H1 (cell line): ENCODE measurements at regions not wholly inside any gene's neighbourhood (a gene's known extent, or its start where the extent isn't known, plus 50 kb on each side); places are given as distances from the start of the nearest gene placed in this dataset.

Source experiments
- CTCF ChIA-PET: fragments of 300-600 bp; sonication (Branson Sonifier 250); formaldehyde crosslinking; loops from one replicate; lab custom pipeline; 2021; ENCODE audit not compliant: partially characterized antibody; lab: Charles Lee
- POLR2A ChIA-PET: fragments of 300-600 bp; sonication (Branson Sonifier 250); formaldehyde crosslinking; loops from one replicate; lab custom pipeline; 2021; ENCODE audit warnings: inconsistent platforms; ENCODE audit not compliant: partially characterized antibody; lab: Charles Lee
- DNase-seq, 2 experiments: peaks; one replicate each; pipeline versions ENCODE4 v3.0.0 to v3.0.0-alpha.2; 2010 to 2022; ENCODE audit warnings: low spot score in 2 of 2, low read depth in 1 of 2, mixed read lengths in 1 of 2
- FAIRE-seq: peaks from 2 replicates; lab custom pipeline; 2011; peaks lifted over from hg19 to GRCh38; lab: Jason Lieb, UNC
- H2AFZ ChIP-seq: 2 replicates; pipeline ENCODE4 v1.8.1; 2012; ENCODE audit warnings: low read length, inconsistent platforms
- H2AK5ac ChIP-seq: 2 replicates; pipeline ENCODE4 v1.6.1; 2013; ENCODE audit warnings: low read depth, low read length
- H2BK120ac ChIP-seq: replicated peaks from 2 replicates; pipeline ENCODE3; 2013; ENCODE audit warnings: low read depth, low read length, inconsistent platforms
- H2BK12ac ChIP-seq: 2 replicates; pipeline ENCODE4 v1.6.1; 2013; ENCODE audit warnings: low read depth, low read length
- H2BK15ac ChIP-seq: 2 replicates; pipeline ENCODE4 v1.6.1; 2013; ENCODE audit warnings: low read length
- H2BK20ac ChIP-seq: 2 replicates; pipeline ENCODE4 v1.6.1; 2013; ENCODE audit warnings: low read length
- H2BK5ac ChIP-seq: 2 replicates; pipeline ENCODE4 v1.6.1; 2013; ENCODE audit warnings: low read depth, low read length
- H3K14ac ChIP-seq: 2 replicates; pipeline ENCODE4 v1.6.1; 2013; ENCODE audit warnings: inconsistent platforms; ENCODE audit not compliant: insufficient read length
- H3K18ac ChIP-seq: 2 replicates; pipeline ENCODE4 v1.6.1; 2013; ENCODE audit warnings: low read length; ENCODE audit errors: extremely low read depth
- H3K23ac ChIP-seq: 2 replicates; pipeline ENCODE4 v1.6.1; 2013; ENCODE audit warnings: inconsistent platforms; ENCODE audit not compliant: insufficient read length
- H3K23me2 ChIP-seq: 2 replicates; pipeline ENCODE4 v1.6.1; 2013; ENCODE audit warnings: low read depth, low read length
- H3K27ac ChIP-seq: 2 replicates; pipeline ENCODE4 v1.6.1; 2011; ENCODE audit warnings: low read depth, low read length, inconsistent platforms
- H3K27me3 ChIP-seq, 4 experiments: replicated peaks in 1 of 4; 1 replicate in 1 of 4; 2 replicates in 3 of 4; pipeline versions ENCODE4 v1.6.1 to v1.8.1; 2011 to 2013; ENCODE audit warnings: low read length in 3 of 4, mild to moderate bottlenecking in 3 of 4, inconsistent platforms in 2 of 4, mixed read lengths in 2 of 4, moderate library complexity in 1 of 4; ENCODE audit not compliant: control insufficient read depth in 3 of 4, insufficient read depth in 3 of 4; ENCODE audit errors: extremely low read depth in 1 of 4
- H3K36me3 ChIP-seq, 4 experiments: 2 replicates each; pipeline versions ENCODE4 v1.6.1 to v1.8.1; 2011 to 2013; ENCODE audit warnings: mild to moderate bottlenecking in 4 of 4, low read length in 3 of 4, moderate library complexity in 2 of 4, control low read depth in 1 of 4, inconsistent platforms in 1 of 4; ENCODE audit not compliant: insufficient read depth in 4 of 4, control insufficient read depth in 2 of 4
- H3K4ac ChIP-seq: replicated peaks from 2 replicates; pipeline ENCODE3; 2013; ENCODE audit warnings: low read length, low read depth, mixed read lengths, inconsistent platforms; ENCODE audit not compliant: insufficient read length
- H3K4me1 ChIP-seq, 4 experiments: replicated peaks in 1 of 4; 1 replicate in 1 of 4; 2 replicates in 3 of 4; pipeline versions ENCODE4 v1.6.1 to v1.8.1; 2011 to 2013; ENCODE audit warnings: low read length in 3 of 4, inconsistent platforms in 2 of 4, mixed read lengths in 1 of 4; ENCODE audit not compliant: insufficient read depth in 4 of 4, control insufficient read depth in 3 of 4
- H3K4me2 ChIP-seq, 2 experiments: 2 replicates each; pipeline versions ENCODE4 v1.6.1 to v1.8.1; 2011 to 2013; ENCODE audit warnings: low read depth in 2 of 2, low read length in 2 of 2, control low read depth in 1 of 2, inconsistent platforms in 1 of 2, mild to moderate bottlenecking in 1 of 2; ENCODE audit not compliant: insufficient read depth in 1 of 2
- H3K4me3 ChIP-seq, 4 experiments: fragments of 200-600, 300-600 bp in 1 of 4; sonication (generic), shearing (Covaris generic), sonication (Bioruptor Twin) in 1 of 4; 2 replicates each; pipeline versions ENCODE4 v1.5.1 to v1.8.1; 2011 to 2016; ENCODE audit warnings: low read length in 4 of 4, low read depth in 3 of 4, control low read depth in 2 of 4, inconsistent platforms in 2 of 4, mild to moderate bottlenecking in 2 of 4, mixed read lengths in 1 of 4, moderate library complexity in 1 of 4; ENCODE audit not compliant: insufficient read depth in 2 of 4; ENCODE audit errors: extremely low read depth in 1 of 4
- H3K56ac ChIP-seq: replicated peaks from 2 replicates; pipeline ENCODE3; 2013; ENCODE audit warnings: low read depth, mild to moderate bottlenecking, mixed read lengths, low read length, inconsistent platforms; ENCODE audit not compliant: insufficient read length
- H3K79me1 ChIP-seq: 2 replicates; pipeline ENCODE4 v1.6.1; 2013; ENCODE audit warnings: low read depth, low read length, control low read depth
- H3K79me2 ChIP-seq, 2 experiments: 2 replicates each; pipeline versions ENCODE4 v1.6.1 to v1.8.1; 2012 to 2013; ENCODE audit warnings: low read length in 2 of 2, mild to moderate bottlenecking in 2 of 2, inconsistent platforms in 1 of 2; ENCODE audit not compliant: insufficient read depth in 2 of 2, control insufficient read depth in 1 of 2
- H3K9ac ChIP-seq, 4 experiments: replicated peaks in 1 of 4; 1 replicate in 1 of 4; 2 replicates in 3 of 4; pipeline versions ENCODE4 v1.6.1 to v1.8.1; 2011 to 2013; ENCODE audit warnings: low read depth in 3 of 4, low read length in 3 of 4, control low read depth in 2 of 4, mild to moderate bottlenecking in 2 of 4, moderate library complexity in 2 of 4, inconsistent platforms in 1 of 4; ENCODE audit errors: extremely low read depth in 1 of 4
- H3K9me3 ChIP-seq, 2 experiments: 2 replicates each; pipeline versions ENCODE4 v1.6.1 to v1.8.1; 2012 to 2013; ENCODE audit warnings: mild to moderate bottlenecking in 2 of 2, moderate library complexity in 2 of 2, control low read depth in 1 of 2, inconsistent platforms in 1 of 2, low read depth in 1 of 2, low read length in 1 of 2, mixed read lengths in 1 of 2; ENCODE audit not compliant: insufficient read depth in 2 of 2
- H4K20me1 ChIP-seq, 2 experiments: replicated peaks in 1 of 2; 2 replicates each; pipeline versions ENCODE3 to v1.8.1; 2011 to 2013; ENCODE audit warnings: inconsistent platforms in 2 of 2, low read length in 2 of 2, mild to moderate bottlenecking in 1 of 2; ENCODE audit not compliant: insufficient read depth in 2 of 2, control insufficient read depth in 1 of 2
- H4K5ac ChIP-seq: 2 replicates; pipeline ENCODE4 v1.6.1; 2013; ENCODE audit warnings: low read length, low read depth, mixed read lengths, inconsistent platforms; ENCODE audit not compliant: insufficient read length
- H4K8ac ChIP-seq: 2 replicates; pipeline ENCODE4 v1.8.0; 2013; ENCODE audit warnings: mild to moderate bottlenecking, moderate library complexity, low read length, inconsistent platforms; ENCODE audit not compliant: insufficient read depth; ENCODE audit errors: extremely low read depth
- H4K91ac ChIP-seq: replicated peaks from 2 replicates; pipeline ENCODE3; 2013; ENCODE audit warnings: low read length, mixed read lengths, inconsistent platforms; ENCODE audit not compliant: insufficient read length
- CHD2 ChIP-seq: IDR thresholded peaks from 2 replicates; pipeline ENCODE4 v1.6.1; 2012; ENCODE audit warnings: low read length, improper control_type of control experiment
- POU5F1 ChIP-seq: IDR thresholded peaks from 2 replicates; pipeline ENCODE4 v1.6.1; 2011; ENCODE audit warnings: low read depth, mild to moderate bottlenecking, low read length, moderate library complexity
- RAD21 ChIP-seq, 2 experiments: IDR thresholded peaks in 1 of 2; conservative IDR thresholded peaks in 1 of 2; 2 replicates each; pipeline ENCODE4 v1.6.1; 2011; ENCODE audit warnings: low read depth in 2 of 2, low read length in 2 of 2, improper control_type of control experiment in 1 of 2, inconsistent platforms in 1 of 2, mild to moderate bottlenecking in 1 of 2, moderate library complexity in 1 of 2
- SAP30 ChIP-seq: fragments of 300-600 bp; sonication (generic); IDR thresholded peaks from 2 replicates; pipeline ENCODE4 v1.7.1; 2012; ENCODE audit warnings: low read length, moderate library complexity, mild to moderate bottlenecking, inconsistent platforms; ENCODE audit not compliant: insufficient read depth, insufficient replicate concordance
- SIN3A ChIP-seq, 2 experiments: IDR thresholded peaks in 1 of 2; conservative IDR thresholded peaks in 1 of 2; 2 replicates each; pipeline ENCODE4 v1.6.1; 2011 to 2012; ENCODE audit warnings: low read length in 2 of 2, improper control_type of control experiment in 1 of 2, low read depth in 1 of 2, mild to moderate bottlenecking in 1 of 2
- WGBS, 2 experiments: shearing (Covaris generic) in 1 of 2; methylation state at CpG; one replicate each; pipeline versions ENCODE4 v1.1.6 to v1.1.7; 2013 to 2015; ENCODE audit warnings: low lambda C conversion rate in 2 of 2, mixed read lengths in 2 of 2, inconsistent platforms in 1 of 2, low coverage in 1 of 2, missing lambda C conversion rate in 1 of 2; ENCODE audit not compliant: insufficient replicate concordance in 2 of 2, insufficient coverage in 1 of 2, insufficient read length in 1 of 2; ENCODE audit errors: extremely low coverage in 1 of 2, missing lambda C conversion rate in 1 of 2; 5-methylcytosine and 5-hydroxymethylcytosine counted together

GRCh38 chr16:52071101-52071500, 475.8 kb downstream of the TOX3 start:
- Histone ChIP-seq H3K27me3 (no peaks in the 10 kb centered on the region), H3K4me2 (no peak overlapping the region), H3K4me1 (no peaks in the 10 kb centered on the region), H3K79me1 (no peaks in the 10 kb centered on the region), H3K4me3 (no peak overlapping the region), H3K18ac (no peak overlapping the region), H3K4ac (no peak overlapping the region), H3K56ac (no peak overlapping the region), H4K5ac (no peak overlapping the region), H2BK12ac (no peak overlapping the region), H3K14ac (no peak overlapping the region), H2BK120ac (no peak overlapping the region), H2BK15ac (no peak overlapping the region), H2AK5ac (no peak overlapping the region), H3K9me3 (no peaks in the 10 kb centered on the region), H3K79me2 (no peaks in the 10 kb centered on the region)
- FAIRE-seq, result no peak
- no peak for DNase-seq
- WGBS, 2 experiments, result 92% methylated on average over 4 of the region's 4 CpGs; no CpG with 5 or more reads in 1 of the 2 experiments
- ChIA-PET CTCF (interaction anchor here (0.6 to 4.6 kb wide), 5 partner anchors 100 to 842 kb away, joined by 3 to 78 read pairs (median 6); no protein-coding TSS in a partner anchor), POLR2A (no interaction called here)
- TF ChIP-seq CHD2 (no peak), SIN3A (conservative IDR thresholded peaks at IDR 0.05 in 1 of 2, IDR thresholded peaks at IDR 0.05 in 1 of 2; ENCODE audit: low read depth in 1 of 2, low read length in 2 of 2) (no peak), SAP30 (no peak), POU5F1 (no peak), RAD21 (IDR thresholded peaks at IDR 0.05 in 1 of 2, conservative IDR thresholded peaks at IDR 0.05 in 1 of 2; ENCODE audit: low read depth in 2 of 2, low read length in 2 of 2) (no peak)
- TF ChIP-seq, all 59 proteins: peak for 0
- no peak overlapping the region for H3K9ac ChIP-seq
- no peaks in the 10 kb centered on the region for H3K36me3 ChIP-seq
- H2AFZ ChIP-seq, result no peak overlapping the region
- no peak overlapping the region for H4K91ac ChIP-seq
- no peaks in the 10 kb centered on the region for H4K20me1 ChIP-seq
- no peak overlapping the region for H4K8ac ChIP-seq
- no peaks in the 10 kb centered on the region for H3K23me2 ChIP-seq
- H2BK20ac ChIP-seq, result no peak overlapping the region
- no peak overlapping the region for H3K27ac ChIP-seq
- no peak overlapping the region for H2BK5ac ChIP-seq
- H3K23ac ChIP-seq, result no peak overlapping the region
